IPS DF 4.7 (cell line): ENCODE measurements at regions not wholly inside any gene's neighbourhood (a gene's known extent, or its start where the extent isn't known, plus 50 kb on each side); places are given as distances from the start of the nearest gene placed in this dataset.
"Not testable (repeated sequence)": the region's sequence is repeated elsewhere in the genome, so short reads cannot be mapped to it uniquely, and the experiment has no call there.

ENCODE experiments used
- DNase-seq: peaks from one replicate; pipeline ENCODE4 v3.0.0-alpha.2; 2013; ENCODE audit warnings: low spot score; ENCODE audit errors: extremely low read depth

DNA sequence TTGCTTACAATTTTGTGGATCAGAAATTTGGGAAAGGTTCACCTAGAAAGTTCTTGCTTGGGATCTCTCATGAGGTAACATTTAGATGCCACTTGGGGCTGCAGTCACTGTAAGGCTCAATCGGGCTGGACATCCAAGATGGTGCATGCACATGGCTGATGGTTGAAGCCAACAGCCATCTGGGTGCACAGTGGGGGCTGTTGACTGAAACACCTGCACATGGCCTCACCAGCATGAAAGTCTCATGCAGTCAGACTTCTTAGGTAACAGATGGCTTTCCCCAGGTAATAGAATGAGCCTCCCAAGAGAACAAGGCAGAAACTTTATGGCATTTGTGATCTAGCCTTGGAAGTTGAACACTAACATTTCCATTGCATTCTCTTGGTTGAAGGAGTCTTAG lies 740.7 kb upstream of the AUTS2 start:
- DNase-seq = no peak

DNA sequence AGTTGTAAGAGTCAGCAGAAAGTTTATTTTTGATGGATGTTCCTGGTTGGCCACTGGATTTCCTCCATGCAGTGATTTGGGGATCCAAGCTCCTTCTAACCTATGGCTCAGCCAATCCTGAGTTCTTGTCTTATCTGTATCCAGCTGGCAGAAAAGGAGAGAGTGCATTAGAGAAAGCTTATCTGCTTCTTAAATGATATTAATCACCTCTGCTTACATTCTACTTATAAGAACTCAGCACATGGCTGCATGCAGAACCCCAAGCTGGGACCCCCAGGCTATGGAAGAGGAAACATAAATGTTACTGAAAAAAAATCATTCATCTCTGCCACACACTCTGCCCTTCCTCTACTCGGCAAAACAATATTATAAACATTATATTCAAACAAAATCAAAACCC lies 739.8 kb upstream of the AUTS2 start:
- no peak for DNase-seq

DNA sequence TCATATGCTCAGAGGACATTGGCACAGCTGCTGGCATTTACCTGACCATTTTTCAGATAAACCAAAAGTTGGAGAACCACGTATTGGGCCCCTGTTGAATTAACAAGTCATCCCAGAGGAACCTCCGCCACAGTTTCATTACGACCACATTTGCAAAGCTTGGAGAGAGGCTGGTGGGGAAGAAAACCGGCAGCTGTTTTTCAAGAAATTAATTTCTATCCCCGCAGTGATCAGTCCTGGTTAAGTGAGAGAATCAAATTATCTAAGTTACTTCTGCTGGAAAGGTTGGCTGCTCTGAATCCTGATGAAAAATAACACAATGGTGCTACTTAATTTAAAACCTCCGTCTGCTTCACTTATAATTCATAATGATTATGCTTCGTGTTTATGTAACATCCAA lies 737.1 kb upstream of the AUTS2 start:
- no peak for DNase-seq

DNA sequence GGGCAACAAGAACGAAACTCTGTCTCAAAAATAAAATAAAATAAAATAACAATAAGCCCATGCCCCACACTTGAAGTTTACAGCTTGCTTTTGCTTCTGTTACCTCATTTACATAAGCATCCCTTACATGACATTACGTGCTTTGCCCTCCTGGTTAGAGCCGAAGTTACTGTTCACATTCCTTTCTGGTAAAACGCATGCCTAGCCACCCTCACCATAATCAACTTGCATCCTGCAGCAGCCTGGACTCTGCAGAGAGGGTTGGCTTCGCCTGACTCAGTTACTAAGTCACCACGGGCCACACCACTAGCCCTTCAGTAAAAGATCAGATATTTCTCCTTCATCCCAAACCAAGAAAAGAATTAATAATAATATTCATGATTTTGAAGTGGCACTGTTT lies 736.0 kb upstream of the AUTS2 start:
- DNase-seq = no peak

DNA sequence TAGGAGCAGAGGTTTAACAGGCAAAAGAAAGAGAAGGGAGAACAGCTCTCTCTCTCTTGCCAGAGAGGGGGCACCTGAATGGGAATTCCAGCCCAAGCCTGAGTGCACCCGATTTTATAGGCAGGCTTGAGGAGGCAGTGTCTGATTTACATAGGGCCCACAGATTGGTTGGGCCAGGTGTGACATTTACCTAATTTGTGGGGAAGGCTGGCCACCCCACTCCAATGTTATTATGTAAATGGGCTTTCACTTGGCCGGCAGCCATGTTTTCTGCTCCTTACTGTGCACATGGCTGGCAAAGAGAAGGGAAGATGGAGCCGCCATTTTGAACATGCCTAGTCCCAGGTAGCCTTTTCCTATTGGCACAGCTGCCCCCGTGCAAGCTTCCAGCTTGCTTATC lies 735.5 kb upstream of the AUTS2 start:
- DNase-seq = no peak

DNA sequence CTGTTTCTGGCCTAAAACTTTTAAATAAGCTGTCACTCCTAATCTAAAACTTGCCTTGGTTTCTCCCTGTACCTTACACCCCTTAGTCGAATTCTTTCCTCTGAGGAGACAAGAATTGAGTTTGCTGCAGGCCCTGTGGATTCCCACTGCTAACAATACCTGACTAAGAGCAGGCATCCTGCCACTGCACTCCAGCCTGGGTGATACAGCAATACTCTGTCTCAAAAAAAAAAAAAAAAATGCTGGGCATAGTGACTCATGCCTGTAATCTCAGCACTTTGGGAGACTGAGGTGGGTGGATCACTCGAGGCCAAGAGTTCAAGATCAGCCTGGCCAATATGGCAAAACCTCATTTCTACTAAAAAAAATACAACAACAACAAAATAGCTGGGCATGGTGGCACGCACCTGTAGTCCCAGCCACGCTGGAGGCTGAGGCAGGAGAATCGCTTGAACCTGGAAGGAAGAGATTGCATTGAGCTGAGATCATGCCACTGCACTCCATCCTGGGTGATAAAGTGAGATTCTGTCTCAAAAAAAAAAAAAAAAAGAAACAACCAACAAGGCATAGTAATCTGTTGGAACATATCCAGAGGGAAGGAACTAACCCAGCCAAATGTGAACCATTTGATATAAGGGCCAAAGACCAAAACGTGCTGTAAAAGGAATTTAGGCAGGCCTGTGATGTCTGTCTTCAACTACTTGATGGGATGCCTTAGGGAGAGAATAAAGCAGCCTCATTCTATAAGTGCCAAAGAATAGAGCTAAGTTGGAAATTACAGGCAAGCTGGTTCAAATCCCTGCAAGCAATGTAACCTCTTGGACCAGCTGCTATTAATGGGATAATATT lies 732.7 kb upstream of the AUTS2 start:
- no peak for DNase-seq

DNA sequence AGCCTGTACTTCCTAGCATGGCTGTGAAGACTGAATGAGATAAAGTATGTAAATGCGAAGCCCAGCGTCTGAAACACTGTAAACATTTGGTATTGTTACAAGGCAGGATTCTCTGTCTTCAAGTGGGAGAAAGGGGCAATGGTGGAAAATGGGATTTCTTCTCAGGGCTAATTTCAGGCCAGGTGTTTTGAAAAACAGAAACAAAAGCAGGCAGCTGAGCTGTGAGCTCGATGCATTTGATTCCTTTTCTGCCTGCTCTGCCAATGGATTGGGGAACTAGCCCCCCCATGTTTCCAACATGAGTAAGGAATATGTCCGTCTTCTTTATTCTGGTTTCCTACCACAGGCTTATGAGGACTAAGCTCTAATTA lies 732.1 kb upstream of the AUTS2 start:
- DNase-seq = no peak

DNA sequence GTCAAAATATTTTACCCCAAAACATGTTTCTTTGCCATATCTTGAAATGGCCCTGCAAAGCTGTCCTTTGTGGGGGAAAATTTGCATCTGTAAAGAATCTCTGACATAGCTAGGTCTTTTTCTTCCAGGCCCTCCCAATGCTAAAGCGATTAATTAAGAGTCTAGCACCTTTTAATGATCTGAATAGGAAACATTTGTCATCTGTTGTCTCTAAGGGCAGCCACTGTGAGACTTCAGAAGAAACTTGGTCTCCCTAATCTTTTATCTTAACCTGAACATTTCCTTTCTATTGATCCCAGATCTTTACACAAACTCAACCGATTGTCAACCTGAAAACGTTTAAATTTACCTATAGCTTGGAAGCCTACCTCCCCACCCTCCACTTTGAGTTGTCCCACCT lies 731.6 kb upstream of the AUTS2 start:
- not testable (repeated sequence) for DNase-seq

DNA sequence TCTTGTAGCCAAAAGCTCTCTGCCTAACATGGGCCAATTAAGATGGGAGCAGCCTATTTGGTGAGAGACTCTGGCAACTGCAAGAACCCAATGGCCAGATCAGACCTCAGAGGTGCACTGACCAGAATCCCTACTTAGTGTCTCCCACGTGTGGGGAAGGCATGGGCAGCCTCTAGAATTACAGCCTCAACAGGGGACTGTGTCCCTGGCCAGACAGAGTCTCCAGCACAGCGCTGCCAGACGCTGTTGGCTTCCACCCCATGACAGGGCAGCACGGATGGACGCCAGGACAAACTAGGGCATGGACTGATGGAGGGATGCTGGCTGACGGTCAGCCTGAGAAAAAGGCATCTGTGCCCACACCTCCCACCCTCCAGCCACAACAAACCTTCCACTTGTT lies 729.3 kb upstream of the AUTS2 start:
- DNase-seq = no peak

DNA sequence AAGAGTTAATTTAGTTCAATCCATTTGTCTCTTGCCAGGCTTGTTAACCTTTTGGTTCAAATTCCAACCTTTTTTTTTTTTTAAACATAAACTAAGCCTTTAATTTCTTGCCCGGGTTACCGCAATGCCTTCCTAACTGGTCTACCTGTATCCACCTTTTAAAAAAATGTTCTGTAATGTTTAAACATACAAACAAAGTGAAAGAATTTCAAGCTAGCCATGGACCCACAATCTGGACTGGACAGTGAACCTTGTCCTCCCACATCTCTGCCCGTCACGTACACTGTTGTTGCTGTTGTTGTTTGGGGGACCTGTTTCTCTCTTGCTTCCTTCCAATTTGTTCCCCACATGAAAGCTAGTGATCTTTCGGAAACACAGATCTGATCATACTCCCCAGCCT lies 724.7 kb upstream of the AUTS2 start:
- no peak for DNase-seq

DNA sequence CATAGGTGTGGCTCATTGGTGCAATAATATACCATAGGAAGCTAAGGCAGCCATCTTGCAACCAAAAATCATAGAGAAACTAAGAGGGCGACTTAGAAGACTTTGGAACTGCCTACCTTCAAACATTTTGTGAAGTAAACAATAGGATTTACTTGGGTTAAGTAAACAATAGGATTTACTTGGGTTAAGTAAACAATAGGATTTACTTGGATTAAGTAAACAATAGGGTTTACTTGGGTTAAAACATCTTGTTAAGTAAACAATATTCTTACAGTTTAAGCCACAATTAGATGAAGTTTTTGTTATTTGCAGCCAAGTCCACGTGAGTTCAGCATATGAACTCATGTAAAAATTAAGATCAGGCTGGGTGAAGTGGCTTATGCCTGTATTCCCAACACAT lies 722.4 kb upstream of the AUTS2 start:
- DNase-seq = no peak

DNA sequence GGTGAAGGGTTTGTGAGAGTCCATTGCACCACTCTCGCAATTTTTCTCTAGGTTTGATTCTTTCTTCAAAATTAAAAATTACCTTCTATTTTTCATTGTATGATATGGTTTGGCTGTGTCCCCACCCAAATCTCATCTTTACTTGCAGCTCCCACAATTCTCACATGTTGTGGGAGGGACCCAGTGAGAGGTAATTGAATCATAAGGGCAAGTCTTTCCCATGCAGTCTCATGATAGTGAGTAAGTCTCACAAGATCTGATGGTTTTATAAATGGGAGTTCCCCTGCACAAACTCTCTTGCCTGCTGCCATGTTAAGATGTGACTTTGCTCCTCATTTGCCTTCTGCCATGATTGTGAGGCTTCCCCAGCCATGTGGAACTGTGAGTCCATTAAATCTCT lies 711.2 kb upstream of the AUTS2 start:
- DNase-seq = not testable (repeated sequence)

DNA sequence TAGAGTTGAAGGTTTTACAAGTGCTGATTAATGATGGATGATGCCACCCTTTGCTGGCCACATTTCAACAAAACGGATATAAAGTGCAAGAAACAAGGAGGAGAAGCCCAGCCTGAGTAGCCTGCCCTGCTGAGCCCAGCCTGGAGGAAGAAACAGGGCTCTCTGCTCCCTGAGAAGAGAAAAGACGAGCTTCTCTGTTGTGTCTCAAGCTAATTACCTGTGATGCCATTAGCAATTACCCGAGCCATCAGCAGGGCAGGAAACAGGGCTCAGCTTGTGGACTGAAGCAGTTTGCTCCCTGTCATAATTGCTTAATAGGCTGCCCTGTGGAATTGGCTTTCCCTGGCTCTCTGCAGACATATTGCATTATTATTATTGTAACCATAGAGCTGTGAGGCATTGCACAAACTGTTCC lies 709.3 kb upstream of the AUTS2 start:
- no peak for DNase-seq

DNA sequence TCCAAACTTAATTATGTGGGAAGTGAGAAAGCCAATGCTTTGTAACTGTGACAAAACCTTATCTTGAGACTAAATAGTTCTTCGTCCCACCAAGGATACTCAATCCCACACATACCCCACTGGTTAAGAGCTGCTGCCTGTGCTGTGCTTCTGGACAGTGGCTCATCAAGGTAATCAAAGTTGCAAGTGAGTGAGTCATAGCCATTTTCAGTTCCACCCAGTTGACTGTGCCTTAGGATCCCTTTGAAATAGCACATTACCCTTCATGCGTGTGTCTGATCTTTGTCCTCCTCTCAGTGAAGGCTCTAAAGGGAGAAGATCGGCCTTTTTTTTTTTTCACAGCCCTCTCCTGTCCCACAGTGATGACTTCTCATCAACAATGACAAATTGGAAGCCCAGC lies 706.0 kb upstream of the AUTS2 start:
- no peak for DNase-seq

DNA sequence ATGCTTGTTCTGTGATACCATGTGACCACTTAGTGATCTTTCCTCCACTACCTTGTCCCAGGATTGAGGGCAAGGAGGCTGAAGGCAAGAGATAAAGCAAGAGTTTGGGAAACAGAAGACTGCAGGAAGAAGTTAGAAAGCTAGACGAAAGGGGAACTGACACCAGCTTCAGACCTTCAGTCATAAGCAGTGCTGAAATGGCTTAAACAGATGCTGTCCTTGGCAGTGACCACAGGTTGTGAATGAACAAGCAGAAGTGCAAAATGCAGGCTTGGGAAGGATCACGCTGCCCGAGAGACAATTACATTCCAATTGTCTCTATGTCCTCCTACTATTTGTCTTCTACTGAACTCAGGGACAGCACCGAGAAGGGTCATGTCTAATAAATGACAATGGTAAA lies 704.9 kb upstream of the AUTS2 start:
- DNase-seq = no peak

DNA sequence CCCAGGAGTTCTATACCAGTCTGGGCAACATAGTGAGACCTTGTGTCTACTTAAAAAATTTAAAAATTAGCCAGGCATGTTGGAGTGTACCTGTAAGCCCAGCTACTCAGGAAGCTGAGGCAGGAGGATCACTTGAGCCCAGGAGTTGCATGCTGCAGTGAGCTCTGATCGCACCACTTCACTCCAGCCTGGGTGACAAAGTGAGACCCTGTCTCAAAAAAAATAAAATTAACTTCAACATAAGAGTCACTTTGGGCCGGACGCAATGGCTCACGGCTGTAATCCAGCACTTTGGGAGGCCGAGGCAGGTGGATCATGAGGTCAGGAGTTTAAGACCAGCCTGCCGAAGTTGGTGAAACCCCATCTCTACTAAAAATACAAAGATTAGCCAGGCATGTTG lies 699.1 kb upstream of the AUTS2 start:
- not testable (repeated sequence) for DNase-seq

DNA sequence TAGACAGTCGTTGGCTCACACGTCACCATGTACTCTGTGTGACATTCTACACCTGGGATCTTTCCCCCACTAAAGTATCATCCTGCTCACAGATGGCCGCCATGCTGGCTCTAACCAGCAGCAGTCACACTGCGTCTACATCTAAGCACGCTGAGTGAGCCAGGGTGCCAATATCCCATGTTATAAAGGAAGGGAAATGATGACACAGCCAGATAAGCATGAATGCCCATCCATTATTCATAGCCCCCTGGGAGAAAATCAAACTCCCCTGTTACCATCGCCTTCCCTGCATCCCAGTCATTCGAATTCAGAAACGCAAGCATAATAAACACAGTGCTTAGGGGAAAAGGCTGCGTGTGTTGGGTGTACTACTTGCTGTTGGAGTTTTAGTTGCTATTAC lies 698.2 kb upstream of the AUTS2 start:
- DNase-seq = no peak

DNA sequence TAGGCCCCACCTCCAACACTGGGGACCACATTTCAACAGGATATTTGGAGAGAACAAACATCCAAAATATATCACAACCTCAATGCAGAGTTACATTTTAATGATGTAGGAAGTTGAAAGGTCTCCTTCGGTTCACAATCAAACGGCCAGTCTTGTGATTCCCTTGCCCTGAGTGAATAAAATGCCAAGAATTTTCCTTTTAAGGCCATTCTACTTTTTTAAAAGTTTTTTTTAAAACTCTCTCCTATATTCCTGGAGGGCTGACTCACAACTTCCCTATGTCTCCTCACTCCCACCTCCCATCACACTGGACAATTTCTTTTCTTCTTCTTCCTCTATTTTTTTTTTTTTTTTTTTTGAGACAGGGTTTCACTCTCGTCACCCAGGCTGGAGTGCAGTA lies 693.6 kb upstream of the AUTS2 start:
- no peak for DNase-seq

DNA sequence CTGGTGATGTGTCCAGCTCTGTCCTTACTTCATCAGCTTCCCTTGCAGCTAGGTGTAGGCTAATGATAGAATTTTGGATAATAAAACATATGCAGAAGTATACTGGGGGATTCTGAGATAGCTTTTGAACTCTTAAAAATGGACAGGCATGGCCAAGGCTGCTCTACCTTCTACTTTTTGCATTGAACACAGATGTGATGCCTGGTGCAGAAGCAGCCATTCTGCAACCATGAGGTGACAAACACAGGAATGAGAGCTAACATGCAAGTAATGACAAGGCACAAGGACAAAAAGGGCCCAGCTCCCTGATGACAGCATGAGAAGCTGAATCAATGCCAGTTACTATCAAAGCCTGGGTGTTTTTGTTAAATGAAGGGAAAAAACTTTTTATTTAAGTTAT lies 686.5 kb upstream of the AUTS2 start:
- DNase-seq = no peak

DNA sequence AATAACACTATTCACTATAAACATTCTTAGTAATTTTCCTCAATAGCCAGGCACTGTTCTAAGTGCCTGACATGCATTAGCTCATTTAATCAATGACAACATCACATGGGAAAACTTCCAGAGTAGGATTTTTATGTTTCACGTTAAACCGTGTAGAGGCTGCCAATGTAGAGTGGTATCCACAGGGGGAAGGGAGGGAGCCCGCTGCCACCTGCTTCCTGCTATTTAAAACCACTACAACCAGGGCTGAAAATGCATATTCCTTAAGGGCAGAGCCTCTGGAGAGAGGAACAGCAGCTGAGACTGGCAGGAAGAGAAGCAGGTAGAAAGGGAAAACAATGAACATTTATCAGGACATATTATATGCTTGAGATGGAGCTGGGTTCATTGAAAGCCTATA lies 684.3 kb upstream of the AUTS2 start:
- DNase-seq = no peak

DNA sequence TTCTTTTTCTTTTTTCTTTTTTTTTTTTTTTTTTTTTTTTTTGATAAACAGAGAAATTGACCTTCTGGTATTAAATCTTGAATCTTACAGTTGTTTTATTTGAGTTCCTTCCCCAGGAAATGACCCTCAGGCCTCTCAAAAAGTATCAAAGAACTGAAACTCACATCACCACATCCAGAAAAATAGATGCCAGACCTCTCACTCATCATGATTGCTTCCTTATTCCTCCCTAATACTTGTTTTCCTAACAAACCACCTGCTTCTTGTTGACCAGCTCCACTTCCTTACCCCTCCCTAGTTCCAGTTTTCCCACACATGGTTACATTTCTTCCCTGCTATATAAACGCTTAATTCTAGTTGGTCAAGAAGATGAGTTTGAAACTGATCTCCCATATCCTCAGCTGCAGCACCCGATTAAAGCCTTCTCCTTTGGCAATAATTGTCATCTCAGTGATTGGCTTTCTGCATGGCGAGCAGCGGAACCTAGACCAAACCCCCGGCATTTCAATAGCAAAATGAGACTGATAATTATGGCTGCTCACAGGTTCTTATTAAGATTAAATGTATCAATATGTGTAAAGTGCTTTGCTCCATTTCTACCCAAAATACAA lies 681.1 kb upstream of the AUTS2 start:
- no peak for DNase-seq

DNA sequence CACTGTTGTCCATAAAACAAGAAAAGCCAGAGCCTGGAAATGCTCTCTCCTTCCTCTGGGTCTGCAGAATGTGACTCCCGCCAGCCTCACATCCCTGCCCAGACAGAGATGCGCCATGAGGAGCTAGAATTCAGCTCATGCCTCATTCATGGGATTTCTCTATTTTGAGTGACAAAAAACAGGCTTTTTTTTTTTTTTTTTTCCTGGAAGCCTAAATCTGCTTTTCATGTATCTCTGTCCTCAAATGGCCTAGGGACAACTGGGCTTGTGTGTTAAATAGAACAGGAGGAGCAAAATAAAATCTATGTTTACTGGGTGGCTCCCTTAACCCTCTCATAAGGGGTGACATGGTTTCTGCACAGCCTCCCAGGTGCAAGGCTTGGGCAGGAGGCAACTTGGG lies 679.7 kb upstream of the AUTS2 start:
- DNase-seq = no peak

DNA sequence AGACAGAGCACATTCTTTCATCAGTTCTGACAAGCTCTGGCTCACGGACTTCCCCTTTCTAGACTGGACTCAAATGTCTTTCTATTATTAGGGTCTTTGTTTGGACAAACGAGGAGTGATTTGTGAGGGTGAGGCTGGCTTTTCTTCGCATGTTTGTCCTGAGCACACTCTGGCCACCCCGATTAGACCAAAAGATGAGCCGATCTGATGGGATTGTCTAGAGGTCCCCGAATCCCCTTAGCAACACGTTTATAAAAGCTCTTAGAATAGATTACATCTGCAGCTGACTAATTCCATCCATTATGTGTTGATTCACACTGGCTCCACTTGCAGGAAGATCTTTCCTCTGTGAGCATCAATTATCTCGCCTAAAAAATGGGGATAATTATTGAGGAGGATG lies 675.4 kb upstream of the AUTS2 start:
- no peak for DNase-seq
